GM18907 (cell line): ENCODE measurements at regions not wholly inside any gene's neighbourhood (a gene's known extent, or its start where the extent isn't known, plus 50 kb on each side); places are given as distances from the start of the nearest gene placed in this dataset.

Experiments used
- ATAC-seq: cut with Tn5 transposase; IDR thresholded peaks from one replicate; pipeline ENCODE4 v1.9.1; 2021; ENCODE audit warnings: mild to moderate bottlenecking, moderate library complexity; ENCODE audit not compliant: unreplicated experiment

- no peak for ATAC-seq
These were observed 427.2 kb downstream of the FAT4 start for GRCh38 chr4:125741825-125742452.

- ATAC-seq: no peak
These were observed 430.2 kb downstream of the FAT4 start for GRCh38 chr4:125744891-125745364.

GRCh38 chr4:125749354-125749753 is 434.6 kb downstream of the FAT4 start:
- no peak for ATAC-seq

- ATAC-seq: no peak
These were observed 435.6 kb downstream of the FAT4 start for GRCh38 chr4:125750399-125750798.

- no peak for ATAC-seq
These were observed 436.2 kb downstream of the FAT4 start for GRCh38 chr4:125750828-125751466.

- no peak for ATAC-seq
These were observed 443.7 kb downstream of the FAT4 start for GRCh38 chr4:125758438-125758837.

GRCh38 chr4:125760201-125760819 is 445.6 kb downstream of the FAT4 start:
- no peak for ATAC-seq

- ATAC-seq: no peak
These were observed 446.2 kb downstream of the FAT4 start for GRCh38 chr4:125760956-125761355.

GRCh38 chr4:125762537-125762936 is 447.8 kb downstream of the FAT4 start:
- ATAC-seq: no peak

- no peak for ATAC-seq
These were observed 451.2 kb downstream of the FAT4 start for GRCh38 chr4:125765941-125766340.

- ATAC-seq: peak; percentile 62
These were observed 456.2 kb downstream of the FAT4 start for GRCh38 chr4:125770814-125771398.

- peak; percentile 68 for ATAC-seq
These were observed 457.9 kb downstream of the FAT4 start for GRCh38 chr4:125772680-125773079.

GRCh38 chr4:125773502-125773901 is 458.7 kb downstream of the FAT4 start:
- no peak for ATAC-seq

GRCh38 chr4:125773931-125774330 is 459.2 kb downstream of the FAT4 start:
- no peak for ATAC-seq

GRCh38 chr4:125776146-125776545 is 461.4 kb downstream of the FAT4 start:
- ATAC-seq: no peak

- no peak for ATAC-seq
These were observed 465.4 kb downstream of the FAT4 start for GRCh38 chr4:125780164-125780563.

GRCh38 chr4:125780747-125781146 is 466.0 kb downstream of the FAT4 start:
- ATAC-seq: no peak

- ATAC-seq: no peak
These were observed 466.9 kb downstream of the FAT4 start for GRCh38 chr4:125781651-125782050.

GRCh38 chr4:125784741-125785140 is 470.0 kb downstream of the FAT4 start:
- ATAC-seq: peak; percentile 57

- ATAC-seq: no peak
These were observed 473.0 kb downstream of the FAT4 start for GRCh38 chr4:125787707-125788106.

GRCh38 chr4:125789023-125789422 is 474.3 kb downstream of the FAT4 start:
- ATAC-seq: no peak

GRCh38 chr4:125791896-125792295 is 477.1 kb downstream of the FAT4 start:
- ATAC-seq: no peak
